KMS-11 (cell line): ENCODE measurements at regions not wholly inside any gene's neighbourhood (a gene's known extent, or its start where the extent isn't known, plus 50 kb on each side); places are given as distances from the start of the nearest gene placed in this dataset.

Source experiments
- H2AFZ ChIP-seq: fragments of 200-600 bp; sonication (generic); 2 replicates; pipeline ENCODE4 v1.6.1; 2016; ENCODE audit warnings: antibody characterized with exemption, mixed run types, low read depth
- H3K27ac ChIP-seq: fragments of 200-600 bp; sonication (generic); 2 replicates; pipeline ENCODE4 v1.6.1; 2016; ENCODE audit warnings: mild to moderate bottlenecking, mixed run types
- H3K27me3 ChIP-seq: fragments of 200-600 bp; sonication (generic); 2 replicates; pipeline ENCODE4 v1.6.1; 2017; ENCODE audit warnings: mild to moderate bottlenecking, low read depth, mixed run types, moderate library complexity; ENCODE audit not compliant: insufficient read depth
- H3K36me3 ChIP-seq: fragments of 200-600 bp; sonication (generic); 2 replicates; pipeline ENCODE4 v1.6.1; 2017; ENCODE audit warnings: mild to moderate bottlenecking, mixed run types; ENCODE audit not compliant: insufficient read depth
- H3K4me1 ChIP-seq: fragments of 200-600 bp; sonication (generic); 2 replicates; pipeline ENCODE4 v1.6.1; 2016; ENCODE audit warnings: mild to moderate bottlenecking, low read depth, mixed run types; ENCODE audit not compliant: poor library complexity, severe bottlenecking
- H3K4me2 ChIP-seq: fragments of 200-600 bp; sonication (generic); 2 replicates; pipeline ENCODE4 v1.7.0; 2016; ENCODE audit warnings: mild to moderate bottlenecking, mixed run types
- H3K4me3 ChIP-seq: fragments of 200-600 bp; sonication (generic); IDR thresholded peaks from 2 replicates; pipeline ENCODE4 v1.6.1; 2017; ENCODE audit warnings: low read depth, low read length, mixed read lengths; ENCODE audit not compliant: insufficient read depth
- H3K79me2 ChIP-seq: fragments of 200-600 bp; sonication (generic); 2 replicates; pipeline ENCODE4 v1.6.1; 2016; ENCODE audit warnings: low read depth, mixed run types; ENCODE audit not compliant: insufficient read depth
- H3K9ac ChIP-seq: fragments of 200-600 bp; sonication (generic); 2 replicates; pipeline ENCODE4 v1.6.1; 2016; ENCODE audit warnings: mild to moderate bottlenecking, mixed run types
- H4K20me1 ChIP-seq: fragments of 200-600 bp; sonication (generic); 2 replicates; pipeline ENCODE4 v1.6.1; 2016; ENCODE audit warnings: mild to moderate bottlenecking, mixed run types; ENCODE audit not compliant: insufficient read depth
- CTCF ChIP-seq: fragments of 200-600 bp; sonication (generic); conservative IDR thresholded peaks from 2 replicates; pipeline ENCODE4 v1.6.1; 2017; ENCODE audit warnings: low read depth, mild to moderate bottlenecking, antibody characterized with exemption, low read length, moderate library complexity, mixed read lengths

- no peak for TF ChIP-seq CTCF
- no peak overlapping the region for H3K4me3 ChIP-seq
- peaks cover 13% of the 10 kb centered on the region; the same call in 1 of the 2 replicates for H3K27me3 ChIP-seq
- H3K27ac ChIP-seq = no peak overlapping the region
- no peak overlapping the region for H3K9ac ChIP-seq
- H3K4me1 ChIP-seq = no peaks in the 10 kb centered on the region
- no peaks in the 10 kb centered on the region for H4K20me1 ChIP-seq
- no peak overlapping the region for H2AFZ ChIP-seq
- no peaks in the 10 kb centered on the region for H3K79me2 ChIP-seq
- H3K4me2 ChIP-seq = no peak overlapping the region
- H3K36me3 ChIP-seq = no peaks in the 10 kb centered on the region
Observed at GRCh38 chr16:87226926-87227295, 90.3 kb downstream of the C16orf95 start.

- H3K36me3 ChIP-seq = no peaks in the 10 kb centered on the region
- no peak overlapping the region for H2AFZ ChIP-seq
- H3K79me2 ChIP-seq = no peaks in the 10 kb centered on the region
- H3K27ac ChIP-seq = no peak overlapping the region
- no peak for TF ChIP-seq CTCF
- no peak overlapping the region for H3K9ac ChIP-seq
- no peak overlapping the region for H3K4me3 ChIP-seq
- peaks cover 13% of the 10 kb centered on the region; the same call in 1 of the 2 replicates for H3K27me3 ChIP-seq
- H3K4me1 ChIP-seq = no peaks in the 10 kb centered on the region
- no peak overlapping the region for H3K4me2 ChIP-seq
- H4K20me1 ChIP-seq = no peaks in the 10 kb centered on the region
Observed at GRCh38 chr16:87227296-87227951, 89.8 kb downstream of the C16orf95 start.

GRCh38 chr16:87228363-87228762 lies 88.8 kb downstream of the C16orf95 start:
- Histone ChIP-seq H3K36me3 (no peaks in the 10 kb centered on the region), H3K4me3 (no peak overlapping the region), H3K4me1 (no peaks in the 10 kb centered on the region), H4K20me1 (no peaks in the 10 kb centered on the region), H3K27me3 (peaks cover 13% of the 10 kb centered on the region; the same call in 1 of the 2 replicates), H3K27ac (no peak overlapping the region), H2AFZ (no peak overlapping the region), H3K4me2 (no peak overlapping the region), H3K79me2 (no peaks in the 10 kb centered on the region), H3K9ac (no peak overlapping the region)
- no peak for TF ChIP-seq CTCF

GRCh38 chr16:87229230-87230188 lies 87.7 kb downstream of the C16orf95 start:
- Histone ChIP-seq H2AFZ (no peak overlapping the region), H3K4me2 (no peak overlapping the region), H3K4me3 (no peak overlapping the region), H3K27ac (no peak overlapping the region), H3K36me3 (no peaks in the 10 kb centered on the region), H4K20me1 (no peaks in the 10 kb centered on the region), H3K27me3 (peaks cover 16% of the 10 kb centered on the region; the same call in 1 of the 2 replicates), H3K79me2 (no peaks in the 10 kb centered on the region), H3K4me1 (no peaks in the 10 kb centered on the region), H3K9ac (no peak overlapping the region)
- no peak for TF ChIP-seq CTCF
